ENCODE measurements at regions not wholly inside any gene's neighbourhood (a gene's known extent, or its start where the extent isn't known, plus 50 kb on each side); places are given as distances from the start of the nearest gene placed in this dataset.

DNA sequence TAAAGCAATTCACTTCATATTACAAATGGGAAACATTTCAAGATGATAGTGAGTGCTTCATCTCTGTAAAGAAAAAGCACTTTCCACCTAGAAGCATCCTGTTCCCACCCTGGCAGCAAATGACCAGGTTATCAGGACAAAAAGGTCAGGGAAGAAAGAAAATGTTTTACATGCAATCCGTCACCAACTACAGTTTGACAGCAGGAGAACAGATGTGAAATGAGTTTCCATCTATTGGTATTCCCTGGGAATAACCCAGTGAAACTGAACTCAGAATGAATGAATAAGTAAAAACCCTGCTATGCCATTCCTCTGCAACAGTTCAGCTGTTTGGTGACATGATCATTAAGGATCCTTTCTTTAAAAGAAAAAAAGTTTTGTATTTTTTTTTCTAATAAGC, 67.6 kb downstream of the HTR1A start:
- peaks cover 0 to 2% of the 10 kb centered on the region in 2 donors for H3K9me3 ChIP-seq (ENCODE audit: control insufficient read depth in 2 of 2, insufficient read depth in 1 of 2, low read depth in 1 of 2, low read length in 1 of 2)
- no peak overlapping the region for H3K27ac ChIP-seq (ENCODE audit: low read depth in 2 of 2, low read length in 1 of 2)
- H3K36me3 ChIP-seq (ENCODE audit: control insufficient read depth in 2 of 2, insufficient read depth in 2 of 2, low read length in 1 of 2): no peaks in the 10 kb centered on the region
- no peaks in the 10 kb centered on the region for H3K27me3 ChIP-seq (ENCODE audit: control insufficient read depth in 1 of 2, insufficient read depth in 2 of 2, low read length in 2 of 2)
- no peaks in the 10 kb centered on the region for H3K4me1 ChIP-seq (ENCODE audit: control insufficient read depth in 2 of 2, insufficient read depth in 2 of 2, low read length in 1 of 2)
- no peak overlapping the region for H3K4me3 ChIP-seq (ENCODE audit: low read depth in 1 of 2, low read length in 2 of 2)
- 36 to 43% methylated on average over 1 of the region's 1 CpG for WGBS, 2 donors

GRCh38 chr5:63878788-63879187, 83.5 kb downstream of the HTR1A start:
- Histone ChIP-seq H3K4me1 (ENCODE audit: control insufficient read depth in 2 of 2, insufficient read depth in 2 of 2, low read length in 1 of 2) (no peaks in the 10 kb centered on the region), H3K27me3 (ENCODE audit: control insufficient read depth in 1 of 2, insufficient read depth in 2 of 2, low read length in 2 of 2) (no peaks in the 10 kb centered on the region), H3K36me3 (ENCODE audit: control insufficient read depth in 2 of 2, insufficient read depth in 2 of 2, low read length in 1 of 2) (no peaks in the 10 kb centered on the region), H3K9me3 (ENCODE audit: control insufficient read depth in 2 of 2, insufficient read depth in 1 of 2, low read depth in 1 of 2, low read length in 1 of 2) (peaks cover 0 to 4% of the 10 kb centered on the region in 2 donors), H3K4me3 (ENCODE audit: low read depth in 1 of 2, low read length in 2 of 2) (no peak overlapping the region), H3K27ac (ENCODE audit: low read depth in 2 of 2, low read length in 1 of 2) (no peak overlapping the region)
- WGBS, 2 donors: 39 to 45% methylated on average over 1 of the region's 1 CpG

DNA sequence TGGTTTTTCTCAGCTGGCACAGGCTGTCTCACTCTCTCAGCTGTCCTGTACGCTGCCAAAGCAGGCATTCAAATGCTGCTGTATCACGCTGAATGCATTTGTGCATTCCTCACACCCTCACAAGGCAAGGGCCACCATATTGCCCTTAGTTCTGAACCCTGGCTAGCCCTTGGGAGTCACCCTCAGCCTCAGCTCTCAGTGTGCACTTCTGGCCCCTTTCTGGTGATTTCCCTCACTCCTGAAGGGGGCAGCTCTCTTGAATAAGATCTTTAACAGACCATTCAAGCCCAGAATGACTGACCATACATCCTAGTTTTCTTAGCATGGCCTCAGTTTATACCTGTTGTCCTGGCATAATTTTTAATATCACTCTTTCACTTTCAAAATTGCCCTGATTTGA, 84.3 kb downstream of the HTR1A start:
- no peaks in the 10 kb centered on the region for H3K36me3 ChIP-seq (ENCODE audit: control insufficient read depth in 2 of 2, insufficient read depth in 2 of 2, low read length in 1 of 2)
- WGBS, 2 donors: 65 to 71% methylated on average over 2 of the region's 2 CpGs
- no peak overlapping the region for H3K4me3 ChIP-seq (ENCODE audit: low read depth in 1 of 2, low read length in 2 of 2)
- H3K4me1 ChIP-seq (ENCODE audit: control insufficient read depth in 2 of 2, insufficient read depth in 2 of 2, low read length in 1 of 2): no peaks in the 10 kb centered on the region
- peaks cover 0 to 3% of the 10 kb centered on the region in 2 donors for H3K9me3 ChIP-seq (ENCODE audit: control insufficient read depth in 2 of 2, insufficient read depth in 1 of 2, low read depth in 1 of 2, low read length in 1 of 2)
- H3K27me3 ChIP-seq (ENCODE audit: control insufficient read depth in 1 of 2, insufficient read depth in 2 of 2, low read length in 2 of 2): no peaks in the 10 kb centered on the region
- H3K27ac ChIP-seq (ENCODE audit: low read depth in 2 of 2, low read length in 1 of 2): no peak overlapping the region

- H3K4me1 ChIP-seq (ENCODE audit: control insufficient read depth in 2 of 2, insufficient read depth in 2 of 2, low read length in 1 of 2): no peaks in the 10 kb centered on the region
- H3K27me3 ChIP-seq (ENCODE audit: control insufficient read depth in 1 of 2, insufficient read depth in 2 of 2, low read length in 2 of 2): no peaks in the 10 kb centered on the region
- H3K9me3 ChIP-seq (ENCODE audit: control insufficient read depth in 2 of 2, insufficient read depth in 1 of 2, low read depth in 1 of 2, low read length in 1 of 2): no peaks in the 10 kb centered on the region
- H3K27ac ChIP-seq (ENCODE audit: low read depth in 2 of 2, low read length in 1 of 2): no peak overlapping the region
- 92 to 93% methylated on average over 1 of the region's 1 CpG for WGBS, 2 donors
- H3K4me3 ChIP-seq (ENCODE audit: low read depth in 1 of 2, low read length in 2 of 2): no peak overlapping the region
- H3K36me3 ChIP-seq (ENCODE audit: control insufficient read depth in 2 of 2, insufficient read depth in 2 of 2, low read length in 1 of 2): no peaks in the 10 kb centered on the region
Measured at GRCh38 chr5:63860379-63860778, 101.9 kb downstream of the HTR1A start.

GRCh38 chr5:63854076-63854475, 108.2 kb downstream of the HTR1A start:
- Histone ChIP-seq H3K27me3 (ENCODE audit: control insufficient read depth in 1 of 2, insufficient read depth in 2 of 2, low read length in 2 of 2) (no peaks in the 10 kb centered on the region), H3K27ac (ENCODE audit: low read depth in 2 of 2, low read length in 1 of 2) (no peak overlapping the region), H3K36me3 (ENCODE audit: control insufficient read depth in 2 of 2, insufficient read depth in 2 of 2, low read length in 1 of 2) (no peaks in the 10 kb centered on the region), H3K9me3 (ENCODE audit: control insufficient read depth in 2 of 2, insufficient read depth in 1 of 2, low read depth in 1 of 2, low read length in 1 of 2) (no peaks in the 10 kb centered on the region), H3K4me3 (ENCODE audit: low read depth in 1 of 2, low read length in 2 of 2) (no peak overlapping the region), H3K4me1 (ENCODE audit: control insufficient read depth in 2 of 2, insufficient read depth in 2 of 2, low read length in 1 of 2) (no peaks in the 10 kb centered on the region)
- WGBS, 2 donors: 51 to 64% methylated on average over 2 of the region's 2 CpGs

DNA sequence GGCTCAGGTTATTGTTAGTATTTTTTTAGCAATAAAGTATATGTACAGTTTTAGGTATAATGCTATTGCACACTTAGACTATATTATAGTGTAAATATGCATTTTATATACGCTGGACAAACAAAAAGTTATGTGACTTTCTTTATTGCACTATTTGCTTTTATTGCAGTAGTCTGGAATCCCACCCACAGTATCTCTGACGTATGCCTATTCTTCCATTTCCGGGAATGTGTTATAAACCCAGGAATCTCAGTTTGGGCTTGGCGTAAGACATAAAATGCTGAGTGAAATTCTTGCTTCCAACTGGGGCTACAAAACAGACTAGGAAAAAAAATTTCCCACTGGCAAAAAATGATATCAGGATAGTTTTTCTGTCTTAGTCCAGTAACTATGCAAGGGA, 119.1 kb downstream of the HTR1A start:
- no peaks in the 10 kb centered on the region for H3K4me1 ChIP-seq (ENCODE audit: control insufficient read depth in 2 of 2, insufficient read depth in 2 of 2, low read length in 1 of 2)
- no peaks in the 10 kb centered on the region for H3K9me3 ChIP-seq (ENCODE audit: control insufficient read depth in 2 of 2, insufficient read depth in 1 of 2, low read depth in 1 of 2, low read length in 1 of 2)
- H3K36me3 ChIP-seq (ENCODE audit: control insufficient read depth in 2 of 2, insufficient read depth in 2 of 2, low read length in 1 of 2): no peaks in the 10 kb centered on the region
- H3K4me3 ChIP-seq (ENCODE audit: low read depth in 1 of 2, low read length in 2 of 2): no peak overlapping the region
- no peak overlapping the region for H3K27ac ChIP-seq (ENCODE audit: low read depth in 2 of 2, low read length in 1 of 2)
- no peaks in the 10 kb centered on the region for H3K27me3 ChIP-seq (ENCODE audit: control insufficient read depth in 1 of 2, insufficient read depth in 2 of 2, low read length in 2 of 2)
- 88% methylated on average over 4 of the region's 4 CpGs for WGBS, 2 donors

DNA sequence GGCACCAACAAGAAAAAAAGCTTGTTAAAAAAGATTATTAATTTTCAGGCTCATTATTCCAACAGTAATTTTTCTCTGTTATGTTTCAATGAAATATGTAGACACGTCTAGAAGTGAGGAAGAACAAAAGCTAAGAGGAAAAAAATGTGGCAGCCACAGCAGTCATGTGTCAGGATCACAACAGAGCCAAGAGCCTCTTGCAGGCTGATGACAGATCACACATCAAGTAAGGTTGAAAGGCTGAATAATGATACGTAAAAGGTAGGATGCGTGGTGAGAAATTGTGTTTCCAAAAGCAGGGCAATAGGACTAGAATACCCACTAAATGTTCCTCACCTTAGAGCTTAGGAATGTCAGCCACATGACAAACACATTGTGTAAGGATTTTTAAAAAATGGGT, 124.8 kb downstream of the HTR1A start:
- no peaks in the 10 kb centered on the region for H3K4me1 ChIP-seq (ENCODE audit: control insufficient read depth in 2 of 2, insufficient read depth in 2 of 2, low read length in 1 of 2)
- WGBS, 2 donors: 54 to 66% methylated on average over 3 of the region's 3 CpGs
- H3K27me3 ChIP-seq (ENCODE audit: control insufficient read depth in 1 of 2, insufficient read depth in 2 of 2, low read length in 2 of 2): no peaks in the 10 kb centered on the region
- no peak overlapping the region for H3K27ac ChIP-seq (ENCODE audit: low read depth in 2 of 2, low read length in 1 of 2)
- H3K9me3 ChIP-seq (ENCODE audit: control insufficient read depth in 2 of 2, insufficient read depth in 1 of 2, low read depth in 1 of 2, low read length in 1 of 2): no peaks in the 10 kb centered on the region
- no peaks in the 10 kb centered on the region for H3K36me3 ChIP-seq (ENCODE audit: control insufficient read depth in 2 of 2, insufficient read depth in 2 of 2, low read length in 1 of 2)
- no peak overlapping the region for H3K4me3 ChIP-seq (ENCODE audit: low read depth in 1 of 2, low read length in 2 of 2)

- H3K27ac ChIP-seq (ENCODE audit: low read depth in 2 of 2, low read length in 1 of 2): no peak overlapping the region
- H3K4me1 ChIP-seq (ENCODE audit: control insufficient read depth in 2 of 2, insufficient read depth in 2 of 2, low read length in 1 of 2): no peaks in the 10 kb centered on the region
- no peak overlapping the region for H3K4me3 ChIP-seq (ENCODE audit: low read depth in 1 of 2, low read length in 2 of 2)
- H3K9me3 ChIP-seq (ENCODE audit: control insufficient read depth in 2 of 2, insufficient read depth in 1 of 2, low read depth in 1 of 2, low read length in 1 of 2): no peaks in the 10 kb centered on the region
- H3K27me3 ChIP-seq (ENCODE audit: control insufficient read depth in 1 of 2, insufficient read depth in 2 of 2, low read length in 2 of 2): no peaks in the 10 kb centered on the region
- no peaks in the 10 kb centered on the region for H3K36me3 ChIP-seq (ENCODE audit: control insufficient read depth in 2 of 2, insufficient read depth in 2 of 2, low read length in 1 of 2)
Measured at GRCh38 chr5:63831381-63831780, 130.9 kb downstream of the HTR1A start.

- H3K9me3 ChIP-seq (ENCODE audit: control insufficient read depth in 2 of 2, insufficient read depth in 1 of 2, low read depth in 1 of 2, low read length in 1 of 2): no peaks in the 10 kb centered on the region
- no peaks in the 10 kb centered on the region for H3K36me3 ChIP-seq (ENCODE audit: control insufficient read depth in 2 of 2, insufficient read depth in 2 of 2, low read length in 1 of 2)
- no peaks in the 10 kb centered on the region for H3K27me3 ChIP-seq (ENCODE audit: control insufficient read depth in 1 of 2, insufficient read depth in 2 of 2, low read length in 2 of 2)
- 69 to 92% methylated on average over 1 of the region's 1 CpG for WGBS, 2 donors
- H3K4me1 ChIP-seq (ENCODE audit: control insufficient read depth in 2 of 2, insufficient read depth in 2 of 2, low read length in 1 of 2): no peaks in the 10 kb centered on the region
- no peak overlapping the region for H3K4me3 ChIP-seq (ENCODE audit: low read depth in 1 of 2, low read length in 2 of 2)
- H3K27ac ChIP-seq (ENCODE audit: low read depth in 2 of 2, low read length in 1 of 2): no peak overlapping the region
Measured at GRCh38 chr5:63825984-63826383, 136.3 kb downstream of the HTR1A start.

DNA sequence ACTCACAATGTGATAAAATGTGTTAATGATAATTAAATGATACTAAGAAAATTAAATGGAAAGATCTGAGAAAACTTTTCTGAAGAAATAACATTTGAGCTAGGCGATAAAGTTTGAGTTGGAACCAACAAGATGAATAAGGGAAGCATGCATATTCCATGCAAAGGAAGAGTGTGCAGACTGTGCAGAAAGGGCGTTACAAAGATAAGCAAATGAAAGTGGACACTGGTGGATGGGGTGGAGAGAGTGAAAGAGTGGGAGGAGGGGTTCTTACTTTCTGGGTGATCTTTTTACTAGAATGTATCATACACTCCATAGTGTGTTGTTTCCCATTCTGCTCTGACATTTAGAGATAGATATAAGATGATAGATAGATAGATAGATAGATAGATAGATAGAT, 138.7 kb downstream of the HTR1A start:
- Histone ChIP-seq H3K36me3 (ENCODE audit: control insufficient read depth in 2 of 2, insufficient read depth in 2 of 2, low read length in 1 of 2) (no peaks in the 10 kb centered on the region), H3K4me3 (ENCODE audit: low read depth in 1 of 2, low read length in 2 of 2) (no peak overlapping the region), H3K4me1 (ENCODE audit: control insufficient read depth in 2 of 2, insufficient read depth in 2 of 2, low read length in 1 of 2) (no peaks in the 10 kb centered on the region), H3K9me3 (ENCODE audit: control insufficient read depth in 2 of 2, insufficient read depth in 1 of 2, low read depth in 1 of 2, low read length in 1 of 2) (no peaks in the 10 kb centered on the region), H3K27ac (ENCODE audit: low read depth in 2 of 2, low read length in 1 of 2) (no peak overlapping the region), H3K27me3 (ENCODE audit: control insufficient read depth in 1 of 2, insufficient read depth in 2 of 2, low read length in 2 of 2) (no peaks in the 10 kb centered on the region)
- WGBS, 2 donors: 76 to 78% methylated on average over 2 of the region's 2 CpGs

Measured in esophagus (tissue), 2 donors.